GM12873 (cell line): ENCODE measurements at regions not wholly inside any gene's neighbourhood (a gene's known extent, or its start where the extent isn't known, plus 50 kb on each side); places are given as distances from the start of the nearest gene placed in this dataset.

ENCODE experiments used
- TF ChIP-seq, protein P1 (sequence below): IDR thresholded peaks from 2 replicates; pipeline ENCODE4 v1.5.1; 2012; ENCODE audit warnings: low read depth, mild to moderate bottlenecking, moderate library complexity, low read length, control low read depth; ENCODE audit not compliant: insufficient read depth; ENCODE audit errors: missing control alignments

DNA sequence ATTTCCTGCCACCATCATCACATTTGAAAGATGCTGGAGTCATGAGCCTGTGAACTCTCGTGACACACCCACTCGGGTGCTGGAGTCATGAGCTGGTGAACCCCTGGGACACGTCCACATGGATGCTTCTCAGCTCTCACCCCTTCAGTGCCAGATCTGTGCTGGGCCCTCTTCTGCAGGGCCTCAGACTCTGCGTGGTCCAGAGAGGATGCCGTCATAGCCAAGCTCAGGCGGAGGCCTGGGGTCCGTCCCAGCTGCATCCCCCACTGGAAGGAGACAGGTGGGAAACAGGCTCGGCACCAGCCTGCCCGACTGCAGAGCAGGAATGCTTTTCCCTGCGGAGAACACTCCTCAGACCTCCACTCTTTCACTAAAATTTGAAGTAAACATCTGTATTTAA is 156.5 kb upstream of the PPP2R2D start:
- TF ChIP-seq, protein P1, sequence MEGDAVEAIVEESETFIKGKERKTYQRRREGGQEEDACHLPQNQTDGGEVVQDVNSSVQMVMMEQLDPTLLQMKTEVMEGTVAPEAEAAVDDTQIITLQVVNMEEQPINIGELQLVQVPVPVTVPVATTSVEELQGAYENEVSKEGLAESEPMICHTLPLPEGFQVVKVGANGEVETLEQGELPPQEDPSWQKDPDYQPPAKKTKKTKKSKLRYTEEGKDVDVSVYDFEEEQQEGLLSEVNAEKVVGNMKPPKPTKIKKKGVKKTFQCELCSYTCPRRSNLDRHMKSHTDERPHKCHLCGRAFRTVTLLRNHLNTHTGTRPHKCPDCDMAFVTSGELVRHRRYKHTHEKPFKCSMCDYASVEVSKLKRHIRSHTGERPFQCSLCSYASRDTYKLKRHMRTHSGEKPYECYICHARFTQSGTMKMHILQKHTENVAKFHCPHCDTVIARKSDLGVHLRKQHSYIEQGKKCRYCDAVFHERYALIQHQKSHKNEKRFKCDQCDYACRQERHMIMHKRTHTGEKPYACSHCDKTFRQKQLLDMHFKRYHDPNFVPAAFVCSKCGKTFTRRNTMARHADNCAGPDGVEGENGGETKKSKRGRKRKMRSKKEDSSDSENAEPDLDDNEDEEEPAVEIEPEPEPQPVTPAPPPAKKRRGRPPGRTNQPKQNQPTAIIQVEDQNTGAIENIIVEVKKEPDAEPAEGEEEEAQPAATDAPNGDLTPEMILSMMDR, result no peak

DNA sequence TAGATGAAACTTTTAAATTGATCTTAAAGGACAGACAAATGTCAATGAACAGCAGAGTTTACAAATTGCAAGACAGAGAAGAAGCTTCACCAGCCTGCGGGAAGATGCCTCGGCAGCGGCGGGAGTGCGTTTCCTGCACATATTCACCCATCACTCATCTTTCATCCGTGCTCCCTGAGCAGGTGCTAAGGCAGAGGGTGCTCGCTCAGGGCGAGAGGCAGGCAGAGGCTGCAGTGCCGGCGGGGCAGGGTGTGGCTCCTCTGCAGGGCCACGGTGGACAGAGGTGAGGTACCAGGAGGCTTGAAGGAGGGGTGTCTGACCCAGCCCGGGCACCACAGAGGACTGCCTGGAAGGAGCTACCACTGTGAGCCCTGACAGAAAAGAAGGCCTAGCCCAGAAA is 155.2 kb upstream of the PPP2R2D start:
- TF ChIP-seq, protein P1, result no peak

DNA sequence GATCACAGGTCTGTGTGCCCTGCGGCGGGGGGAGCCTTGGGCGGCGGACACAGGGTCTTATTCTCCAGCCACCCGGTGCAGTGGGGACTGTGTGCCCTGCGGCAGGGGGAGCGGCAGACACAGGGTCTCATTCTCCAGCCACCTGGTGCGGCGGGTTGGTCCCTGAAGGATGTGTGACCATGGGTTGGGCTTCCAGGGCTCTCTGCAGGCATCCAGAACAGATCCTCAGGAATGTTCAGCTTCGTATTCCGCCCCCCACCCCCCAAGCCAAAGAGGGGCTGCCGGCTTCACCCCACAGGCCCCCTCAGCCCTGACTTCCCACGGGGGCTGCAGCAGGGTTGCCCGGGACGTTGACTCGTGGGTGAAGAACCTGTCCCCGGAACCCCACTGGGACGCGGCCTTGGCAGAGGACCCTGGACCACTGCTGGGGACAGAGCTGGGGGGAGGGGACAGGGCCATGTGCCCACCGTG is 154.5 kb upstream of the PPP2R2D start:
- TF ChIP-seq, protein P1, result no peak

DNA sequence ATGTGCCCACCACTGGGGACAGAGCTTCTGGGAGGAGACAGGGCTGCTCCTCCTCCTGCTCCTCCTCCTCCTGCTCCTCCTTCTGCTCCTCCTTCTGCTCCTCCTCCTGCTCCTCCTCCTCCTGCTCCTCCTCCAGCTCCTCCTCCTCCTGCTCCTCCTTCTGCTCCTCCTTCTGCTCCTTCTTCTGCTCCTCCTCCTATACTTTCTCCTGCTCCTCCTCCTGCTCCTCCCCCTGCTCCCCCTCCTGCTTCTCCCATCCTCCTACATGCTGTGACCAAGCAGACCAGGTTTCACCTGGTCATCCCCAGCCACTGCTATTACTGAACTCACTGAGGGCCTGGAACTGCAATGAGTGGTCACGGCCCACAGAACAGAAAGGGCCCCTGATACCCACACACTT is 154.0 kb upstream of the PPP2R2D start:
- TF ChIP-seq, protein P1, result no peak

DNA sequence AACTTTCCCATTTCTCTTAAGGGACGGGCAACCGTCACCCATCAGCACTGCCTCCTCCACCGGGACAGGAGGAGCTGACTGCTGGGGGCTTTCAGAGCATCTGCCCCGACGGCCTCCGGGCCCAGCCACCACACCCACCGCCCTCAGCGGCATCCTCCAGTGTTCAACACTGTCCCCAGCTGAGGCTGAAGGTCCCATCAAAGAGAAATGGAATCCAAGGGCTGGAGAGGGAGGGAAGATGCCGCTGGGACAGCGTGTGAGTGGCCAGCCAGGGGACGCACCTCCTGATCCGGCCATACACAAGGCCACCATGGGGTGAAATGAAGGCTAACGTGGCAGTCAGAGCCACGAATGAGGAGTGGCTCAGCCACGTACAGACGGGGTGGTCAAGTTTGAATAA is 153.6 kb upstream of the PPP2R2D start:
- TF ChIP-seq, protein P1, result no peak

DNA sequence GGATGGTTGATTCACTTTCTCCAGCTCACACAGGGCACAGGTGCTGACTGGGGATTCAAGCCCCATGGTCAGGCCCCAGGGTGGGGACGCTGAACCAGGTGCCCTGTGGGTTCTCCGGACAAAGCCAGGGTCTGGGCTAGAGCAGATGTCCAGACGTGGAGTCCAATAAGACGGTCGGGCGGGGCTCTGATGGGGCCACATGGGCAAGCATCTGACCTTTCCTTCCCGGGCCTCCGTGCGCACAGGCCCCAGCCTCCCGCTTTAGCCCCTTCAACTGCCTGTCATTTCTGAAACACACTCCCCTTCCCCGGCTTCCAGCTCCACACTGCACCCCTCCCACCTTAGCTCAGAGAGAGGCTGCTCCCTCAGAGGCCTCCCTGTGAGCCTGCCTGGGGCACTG is 153.0 kb upstream of the PPP2R2D start:
- TF ChIP-seq, protein P1, result no peak

DNA sequence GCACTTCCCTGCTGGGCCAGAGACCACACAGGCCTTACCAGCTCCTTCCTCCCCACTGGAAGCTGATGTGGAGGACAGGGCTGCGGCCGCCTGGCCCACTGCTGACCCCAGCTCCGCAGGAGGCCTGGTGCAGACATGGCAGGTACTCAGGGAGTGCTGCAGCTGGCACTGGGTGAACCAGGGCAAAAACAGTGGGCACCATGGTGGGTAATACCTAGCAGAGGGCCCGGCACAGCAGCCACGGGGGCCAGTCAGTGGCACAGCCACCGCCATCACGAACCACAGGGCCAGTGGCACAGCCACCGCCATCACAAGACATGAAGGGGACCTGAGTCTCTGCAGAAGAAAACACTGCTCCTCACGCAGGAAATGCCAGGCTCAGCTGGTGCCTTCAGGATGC is 152.6 kb upstream of the PPP2R2D start:
- TF ChIP-seq, protein P1, result no peak
